ENCODE measurements at regions not wholly inside any gene's neighbourhood (a gene's known extent, or its start where the extent isn't known, plus 50 kb on each side); places are given as distances from the start of the nearest gene placed in this dataset.

DNA sequence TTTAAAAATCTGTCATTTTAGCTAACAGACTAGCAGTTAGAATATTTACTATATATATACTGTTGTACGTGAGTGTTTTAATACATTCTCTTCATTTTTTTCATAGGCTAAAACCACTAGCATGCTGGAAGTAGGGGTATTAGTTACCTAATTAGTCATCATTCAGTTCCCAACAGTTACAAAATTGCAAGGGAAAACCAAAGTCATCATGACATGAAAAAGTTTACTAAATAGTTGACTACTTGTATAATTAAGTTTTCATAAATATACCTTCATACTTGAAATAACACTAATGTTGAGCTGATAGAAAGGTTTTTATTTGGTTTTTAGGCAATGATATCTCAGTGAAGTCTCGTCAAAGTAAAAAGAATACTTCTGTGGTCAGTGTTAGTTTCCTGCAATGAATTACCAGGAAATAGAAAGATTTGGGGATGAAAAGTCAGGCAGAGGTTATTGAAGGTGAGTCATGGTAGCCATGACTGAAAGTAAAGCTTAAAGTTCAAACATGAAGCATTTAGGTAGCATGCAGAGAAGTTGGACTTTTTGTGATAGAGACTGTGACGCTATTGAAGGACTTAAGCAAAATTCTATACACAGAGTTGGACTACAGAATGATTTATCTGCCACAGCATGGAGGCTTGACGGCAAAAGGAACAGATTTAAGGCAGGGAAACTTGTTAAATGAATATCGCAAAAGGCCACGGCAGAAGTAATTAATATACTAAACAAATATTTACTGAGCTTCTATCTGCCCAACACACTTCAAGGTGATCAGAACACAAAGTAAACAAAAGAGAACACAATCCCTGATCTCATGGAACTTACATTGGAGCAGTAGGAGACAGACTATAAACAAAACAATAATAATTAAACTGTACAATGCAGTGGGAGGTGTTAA is 828.1 kb upstream of the FAT3 start:
- no peaks in the 10 kb centered on the region for H3K4me1 Mint-ChIP-seq
- H3K36me3 Mint-ChIP-seq, result no peaks in the 10 kb centered on the region
- H3K4me3 ChIP-seq (ENCODE audit: low read length), result no peak overlapping the region
- H3K9me3 ChIP-seq (ENCODE audit: control insufficient read depth in 2 of 3, low read length in 3 of 3), result no peaks in the 10 kb centered on the region
- no peak overlapping the region for H3K27ac Mint-ChIP-seq
- no peaks in the 10 kb centered on the region for H3K36me3 ChIP-seq (ENCODE audit: control insufficient read depth in 2 of 3, insufficient read depth in 3 of 3, low read length in 3 of 3)
- H3K4me3 Mint-ChIP-seq, result no peak overlapping the region
- no peaks in the 10 kb centered on the region for H3K4me1 ChIP-seq (ENCODE audit: control insufficient read depth in 2 of 2, insufficient read depth in 2 of 2, low read length in 2 of 2)
- no peaks in the 10 kb centered on the region for H3K27me3 ChIP-seq (ENCODE audit: control insufficient read depth in 2 of 2, insufficient read depth in 2 of 2, low read length in 2 of 2)
- DNase-seq, result no peak
- no peaks in the 10 kb centered on the region for H3K27me3 Mint-ChIP-seq
- H3K9me3 Mint-ChIP-seq, result peaks cover 0 to 32% (median 10%) of the 10 kb centered on the region in 11 donors
- H3K27ac ChIP-seq (ENCODE audit: low read depth, low read length), result no peak overlapping the region
- no peak for ATAC-seq
- ChIA-PET CTCF (no interaction called here), POLR2A (no interaction called here)
- intact Hi-C loops (cut with micrococcal nuclease), result no loop called here

DNA sequence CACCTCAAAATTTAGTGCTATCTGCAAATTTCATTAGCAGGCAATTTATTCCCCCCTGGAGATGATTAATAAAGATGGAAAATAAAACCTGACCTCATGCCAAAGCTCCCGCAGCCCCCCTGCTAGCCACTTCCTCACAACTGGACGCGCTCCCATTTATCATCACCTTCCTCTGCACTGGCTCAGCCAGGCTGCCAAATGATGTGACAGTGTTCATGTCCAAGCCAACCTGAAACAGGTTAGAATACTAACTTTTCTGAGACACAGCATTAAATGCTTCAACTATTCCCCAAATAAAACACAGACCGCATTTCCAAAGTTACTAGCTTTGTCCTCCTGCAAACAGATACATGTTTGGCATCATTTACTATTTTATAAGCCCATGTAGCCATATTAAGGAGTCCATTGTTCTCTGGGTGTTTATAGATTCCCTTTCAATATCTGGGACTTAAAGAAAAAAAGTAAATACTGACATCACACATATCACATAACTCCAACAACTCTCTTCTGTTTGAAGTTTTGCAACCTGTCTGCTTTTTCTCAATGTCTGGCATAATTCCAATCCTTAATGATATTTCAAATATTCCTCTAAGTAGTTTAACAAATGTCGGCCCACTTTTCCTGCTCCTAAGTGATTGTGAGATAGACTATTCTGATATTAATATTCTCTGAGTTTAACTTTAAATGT is 829.7 kb upstream of the FAT3 start:
- no peaks in the 10 kb centered on the region for H3K36me3 Mint-ChIP-seq
- Histone ChIP-seq H3K27ac (ENCODE audit: low read depth, low read length) (no peak overlapping the region), H3K4me1 (ENCODE audit: control insufficient read depth in 2 of 2, insufficient read depth in 2 of 2, low read length in 2 of 2) (no peaks in the 10 kb centered on the region), H3K36me3 (ENCODE audit: control insufficient read depth in 2 of 3, insufficient read depth in 3 of 3, low read length in 3 of 3) (no peaks in the 10 kb centered on the region), H3K9me3 (ENCODE audit: control insufficient read depth in 2 of 3, low read length in 3 of 3) (no peaks in the 10 kb centered on the region), H3K4me3 (ENCODE audit: low read length) (no peak overlapping the region), H3K27me3 (ENCODE audit: control insufficient read depth in 2 of 2, insufficient read depth in 2 of 2, low read length in 2 of 2) (no peaks in the 10 kb centered on the region)
- intact Hi-C loops (cut with micrococcal nuclease), result no loop called here
- ATAC-seq (no peak), DNase-seq (no peak)
- H3K27me3 Mint-ChIP-seq, result no peaks in the 10 kb centered on the region
- no peak overlapping the region for H3K27ac Mint-ChIP-seq
- ChIA-PET CTCF (no interaction called here), POLR2A (no interaction called here)
- H3K9me3 Mint-ChIP-seq, result peaks cover 3 to 37% (median 10%) of the 10 kb centered on the region in 11 donors
- no peaks in the 10 kb centered on the region for H3K4me1 Mint-ChIP-seq
- no peak overlapping the region for H3K4me3 Mint-ChIP-seq

DNA sequence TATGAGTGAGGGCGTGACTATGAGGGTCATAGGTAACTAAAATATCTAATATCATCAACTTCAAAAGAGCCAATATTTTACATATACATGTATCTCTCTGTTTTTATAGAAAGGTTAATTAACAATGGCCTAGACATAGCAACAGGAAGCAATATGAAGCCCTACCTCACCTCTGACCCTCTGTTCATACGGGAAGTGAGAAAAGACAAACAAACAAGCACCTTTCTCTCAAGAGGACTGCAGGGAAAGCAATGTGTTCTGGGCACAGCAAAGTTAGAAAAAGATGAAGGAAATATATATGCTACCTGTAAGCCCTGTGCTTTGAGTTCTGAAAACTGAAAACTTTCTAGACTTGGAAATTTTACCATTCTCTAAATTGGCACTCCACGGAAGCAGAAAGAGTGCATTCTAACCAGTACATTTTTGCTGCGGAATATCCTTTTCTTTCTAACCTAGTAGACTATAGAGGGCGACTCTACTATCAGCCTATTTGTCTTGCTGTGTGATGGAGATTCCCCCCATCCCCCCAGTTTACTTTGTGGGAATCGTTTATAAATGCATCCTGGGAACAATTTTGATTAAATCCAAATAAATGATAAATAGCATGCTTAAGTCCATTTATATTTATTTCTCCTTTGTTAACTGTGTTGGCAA is 830.4 kb upstream of the FAT3 start:
- Mint-ChIP-seq H3K27ac (no peak overlapping the region), H3K36me3 (no peaks in the 10 kb centered on the region), H3K27me3 (no peaks in the 10 kb centered on the region), H3K9me3 (peaks cover 3 to 37% (median 12%) of the 10 kb centered on the region in 11 donors), H3K4me3 (no peak overlapping the region), H3K4me1 (no peaks in the 10 kb centered on the region)
- Histone ChIP-seq H3K27ac (ENCODE audit: low read depth, low read length) (no peak overlapping the region), H3K9me3 (ENCODE audit: control insufficient read depth in 2 of 3, low read length in 3 of 3) (no peaks in the 10 kb centered on the region), H3K27me3 (ENCODE audit: control insufficient read depth in 2 of 2, insufficient read depth in 2 of 2, low read length in 2 of 2) (no peaks in the 10 kb centered on the region), H3K4me1 (ENCODE audit: control insufficient read depth in 2 of 2, insufficient read depth in 2 of 2, low read length in 2 of 2) (no peaks in the 10 kb centered on the region), H3K4me3 (ENCODE audit: low read length) (no peak overlapping the region), H3K36me3 (ENCODE audit: control insufficient read depth in 2 of 3, insufficient read depth in 3 of 3, low read length in 3 of 3) (no peaks in the 10 kb centered on the region)
- intact Hi-C loops (cut with micrococcal nuclease), result no loop called here
- ChIA-PET POLR2A (no interaction called here), CTCF (no interaction called here)
- DNase-seq, result no peak
- ATAC-seq, result no peak

DNA sequence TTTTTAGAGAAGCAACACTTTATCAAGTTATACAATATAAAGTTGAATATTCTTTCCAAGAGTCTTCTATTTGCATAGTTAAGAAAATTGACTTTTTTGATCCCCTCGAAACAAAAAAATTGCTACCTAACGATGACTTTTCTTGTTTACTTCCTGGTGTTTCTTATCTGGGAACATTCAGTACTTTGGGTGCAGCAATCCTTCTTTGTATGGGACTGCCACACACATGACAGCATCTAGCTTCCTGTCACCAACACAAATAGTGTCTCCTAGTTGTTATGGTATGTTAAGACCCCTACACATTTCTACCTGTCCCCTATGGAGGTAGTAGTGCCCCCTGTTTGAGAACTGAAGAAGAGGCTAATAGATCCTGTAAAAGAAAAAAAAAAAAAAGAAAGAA is 841.7 kb upstream of the FAT3 start:
- Histone ChIP-seq H3K27ac (ENCODE audit: low read depth, low read length) (no peak overlapping the region), H3K27me3 (ENCODE audit: control insufficient read depth in 2 of 2, insufficient read depth in 2 of 2, low read length in 2 of 2) (no peaks in the 10 kb centered on the region), H3K4me3 (ENCODE audit: low read length) (no peak overlapping the region), H3K9me3 (ENCODE audit: control insufficient read depth in 2 of 3, low read length in 3 of 3) (no peaks in the 10 kb centered on the region), H3K4me1 (ENCODE audit: control insufficient read depth in 2 of 2, insufficient read depth in 2 of 2, low read length in 2 of 2) (no peaks in the 10 kb centered on the region), H3K36me3 (ENCODE audit: control insufficient read depth in 2 of 3, insufficient read depth in 3 of 3, low read length in 3 of 3) (no peaks in the 10 kb centered on the region)
- no peaks in the 10 kb centered on the region for H3K4me1 Mint-ChIP-seq
- H3K27me3 Mint-ChIP-seq, result no peaks in the 10 kb centered on the region
- no peak for DNase-seq
- intact Hi-C loops (cut with micrococcal nuclease), result no loop called here
- ChIA-PET CTCF (no interaction called here), POLR2A (no interaction called here)
- no peak overlapping the region for H3K4me3 Mint-ChIP-seq
- no peak overlapping the region for H3K27ac Mint-ChIP-seq
- no peak for ATAC-seq
- peaks cover 0 to 42% (median 7%) of the 10 kb centered on the region in 11 donors for H3K9me3 Mint-ChIP-seq
- no peaks in the 10 kb centered on the region for H3K36me3 Mint-ChIP-seq

DNA sequence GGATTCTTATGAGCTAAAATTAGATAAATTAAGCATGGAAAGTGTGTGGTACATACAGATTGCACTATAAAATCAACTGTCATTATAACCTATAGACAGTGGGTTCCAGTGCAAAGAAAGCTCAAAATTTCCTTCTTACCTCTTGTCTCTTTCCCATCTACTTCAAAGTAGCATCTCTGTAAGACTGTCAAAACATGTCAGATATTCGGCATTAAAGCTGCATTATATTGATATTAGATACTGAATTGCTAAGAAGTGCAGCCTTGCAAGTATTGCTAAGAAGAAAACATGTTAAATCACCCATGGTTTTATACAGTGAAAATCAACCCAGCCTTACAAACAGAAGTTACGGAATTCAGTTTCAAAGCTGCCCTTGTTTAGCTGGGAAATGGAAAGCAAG is 849.8 kb upstream of the FAT3 start:
- POLR2A ChIA-PET, result no interaction called here
- CTCF ChIA-PET, result no interaction called here
- Mint-ChIP-seq H3K4me3 (no peak overlapping the region), H3K4me1 (no peaks in the 10 kb centered on the region), H3K27ac (no peak overlapping the region), H3K27me3 (no peaks in the 10 kb centered on the region), H3K36me3 (no peaks in the 10 kb centered on the region), H3K9me3 (peaks cover 0 to 9% (median 2%) of the 10 kb centered on the region in 11 donors)
- DNase-seq (no peak), ATAC-seq (no peak)
- no peaks in the 10 kb centered on the region for H3K36me3 ChIP-seq (ENCODE audit: control insufficient read depth in 2 of 3, insufficient read depth in 3 of 3, low read length in 3 of 3)
- no peak overlapping the region for H3K4me3 ChIP-seq (ENCODE audit: low read length)
- H3K27me3 ChIP-seq (ENCODE audit: control insufficient read depth in 2 of 2, insufficient read depth in 2 of 2, low read length in 2 of 2), result no peaks in the 10 kb centered on the region
- intact Hi-C loops (cut with micrococcal nuclease), result no loop called here
- H3K27ac ChIP-seq (ENCODE audit: low read depth, low read length), result no peak overlapping the region
- no peaks in the 10 kb centered on the region for H3K4me1 ChIP-seq (ENCODE audit: control insufficient read depth in 2 of 2, insufficient read depth in 2 of 2, low read length in 2 of 2)
- H3K9me3 ChIP-seq (ENCODE audit: control insufficient read depth in 2 of 3, low read length in 3 of 3), result no peaks in the 10 kb centered on the region

DNA sequence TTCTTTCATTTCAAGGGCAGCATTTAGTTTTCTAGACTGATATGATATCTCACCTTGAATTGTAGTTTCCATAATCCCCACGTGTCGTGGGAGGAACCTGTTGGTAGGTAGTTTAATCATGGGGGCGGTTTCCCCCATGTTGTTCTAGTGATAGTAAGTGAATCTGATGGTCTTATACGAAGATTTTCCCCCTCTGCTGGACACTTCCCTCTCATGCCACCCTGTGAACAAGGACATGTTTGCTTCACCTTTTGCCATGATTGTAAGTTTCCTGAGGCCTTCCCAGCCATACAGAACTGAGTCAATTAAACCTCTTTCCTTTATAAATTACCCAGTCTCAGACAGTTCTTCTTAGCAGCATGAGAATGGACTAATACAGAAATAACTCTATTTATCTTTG is 851.1 kb upstream of the FAT3 start:
- Histone ChIP-seq H3K4me3 (ENCODE audit: low read length) (no peak overlapping the region), H3K9me3 (ENCODE audit: control insufficient read depth in 2 of 3, low read length in 3 of 3) (no peaks in the 10 kb centered on the region), H3K36me3 (ENCODE audit: control insufficient read depth in 2 of 3, insufficient read depth in 3 of 3, low read length in 3 of 3) (no peaks in the 10 kb centered on the region), H3K27ac (ENCODE audit: low read depth, low read length) (no peak overlapping the region), H3K4me1 (ENCODE audit: control insufficient read depth in 2 of 2, insufficient read depth in 2 of 2, low read length in 2 of 2) (no peaks in the 10 kb centered on the region), H3K27me3 (ENCODE audit: control insufficient read depth in 2 of 2, insufficient read depth in 2 of 2, low read length in 2 of 2) (no peaks in the 10 kb centered on the region)
- Mint-ChIP-seq H3K27me3 (no peaks in the 10 kb centered on the region), H3K36me3 (no peaks in the 10 kb centered on the region), H3K4me1 (no peaks in the 10 kb centered on the region), H3K27ac (no peak overlapping the region), H3K4me3 (no peak overlapping the region), H3K9me3 (peaks cover 0 to 9% (median 2%) of the 10 kb centered on the region in 11 donors)
- intact Hi-C loops (cut with micrococcal nuclease), result no loop called here
- ATAC-seq (no peak), DNase-seq (no peak)
- CTCF ChIA-PET, result no interaction called here
- POLR2A ChIA-PET, result no interaction called here

Data from naive thymus-derived CD4-positive, alpha-beta T cell (primary cell).